ENCODE measurements at regions not wholly inside any gene's neighbourhood (a gene's known extent, or its start where the extent isn't known, plus 50 kb on each side); places are given as distances from the start of the nearest gene placed in this dataset.

DNA sequence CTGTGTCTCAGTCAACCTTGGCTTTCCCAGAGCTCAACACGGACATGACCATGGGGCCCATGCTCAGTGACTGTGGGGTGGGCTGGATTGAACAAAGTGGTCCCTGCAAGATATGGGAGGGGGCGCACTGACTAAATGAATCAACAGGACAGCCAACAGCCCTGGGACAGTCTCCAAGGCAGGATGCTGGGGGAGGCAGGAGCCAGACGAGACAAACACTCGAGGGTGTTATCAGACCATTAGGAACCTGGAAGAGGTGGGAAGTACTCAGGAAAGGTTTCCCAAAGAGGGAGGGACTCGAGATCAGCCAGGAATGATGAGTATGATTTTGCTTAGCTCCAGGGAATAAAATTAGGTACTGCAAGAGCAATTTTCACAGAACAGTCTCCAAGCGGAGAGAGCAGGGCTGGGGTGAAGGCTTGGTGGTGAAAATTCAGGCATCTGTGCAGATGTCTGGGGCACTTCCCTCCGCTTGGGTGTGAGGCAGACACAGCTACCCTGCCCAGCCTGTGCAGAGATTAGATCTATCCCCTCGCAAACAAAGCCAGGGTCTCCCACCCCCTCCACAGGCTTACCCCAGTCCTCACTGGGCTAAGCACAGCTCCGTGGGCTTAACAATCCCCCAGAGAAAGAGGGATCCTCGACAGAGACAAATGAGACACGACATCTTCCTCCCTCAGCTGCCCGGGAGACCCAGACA lies 261.1 kb upstream of the ZMIZ1 start:
- H3K4me3 ChIP-seq (replicated peaks; ENCODE audit: low read depth, low read length) = no peak overlapping the region
- TF ChIP-seq, protein P1, sequence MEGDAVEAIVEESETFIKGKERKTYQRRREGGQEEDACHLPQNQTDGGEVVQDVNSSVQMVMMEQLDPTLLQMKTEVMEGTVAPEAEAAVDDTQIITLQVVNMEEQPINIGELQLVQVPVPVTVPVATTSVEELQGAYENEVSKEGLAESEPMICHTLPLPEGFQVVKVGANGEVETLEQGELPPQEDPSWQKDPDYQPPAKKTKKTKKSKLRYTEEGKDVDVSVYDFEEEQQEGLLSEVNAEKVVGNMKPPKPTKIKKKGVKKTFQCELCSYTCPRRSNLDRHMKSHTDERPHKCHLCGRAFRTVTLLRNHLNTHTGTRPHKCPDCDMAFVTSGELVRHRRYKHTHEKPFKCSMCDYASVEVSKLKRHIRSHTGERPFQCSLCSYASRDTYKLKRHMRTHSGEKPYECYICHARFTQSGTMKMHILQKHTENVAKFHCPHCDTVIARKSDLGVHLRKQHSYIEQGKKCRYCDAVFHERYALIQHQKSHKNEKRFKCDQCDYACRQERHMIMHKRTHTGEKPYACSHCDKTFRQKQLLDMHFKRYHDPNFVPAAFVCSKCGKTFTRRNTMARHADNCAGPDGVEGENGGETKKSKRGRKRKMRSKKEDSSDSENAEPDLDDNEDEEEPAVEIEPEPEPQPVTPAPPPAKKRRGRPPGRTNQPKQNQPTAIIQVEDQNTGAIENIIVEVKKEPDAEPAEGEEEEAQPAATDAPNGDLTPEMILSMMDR (IDR thresholded peaks at IDR 0.05; ENCODE audit: low read depth, low read length, missing control alignments) = no peak
- no peak for DNase-seq (ENCODE audit: extremely low read depth, low read depth)

DNA sequence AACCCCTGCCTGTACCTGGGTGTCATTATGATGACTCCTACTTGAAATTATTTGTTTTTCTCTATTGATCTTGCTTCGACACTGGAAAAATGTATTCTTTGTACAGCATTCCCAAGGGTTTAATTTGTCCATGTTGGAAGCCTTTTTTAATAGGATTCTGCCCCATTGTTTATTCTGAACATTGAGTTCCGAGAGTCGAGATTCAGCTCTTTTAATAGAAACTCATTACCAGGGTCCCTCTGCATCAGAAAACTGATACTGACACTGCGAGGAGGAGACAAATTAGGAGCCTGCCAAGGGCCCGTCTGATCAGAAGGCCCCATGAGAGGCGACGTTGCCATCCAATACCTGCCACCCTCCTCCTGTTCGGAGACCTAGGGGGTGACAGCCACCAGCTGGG lies 260.5 kb upstream of the ZMIZ1 start:
- H3K4me3 ChIP-seq (replicated peaks; ENCODE audit: low read depth, low read length) = no peak overlapping the region
- TF ChIP-seq, protein P1 (IDR thresholded peaks at IDR 0.05; ENCODE audit: low read depth, low read length, missing control alignments) = no peak
- DNase-seq (ENCODE audit: extremely low read depth, low read depth) = no peak

DNA sequence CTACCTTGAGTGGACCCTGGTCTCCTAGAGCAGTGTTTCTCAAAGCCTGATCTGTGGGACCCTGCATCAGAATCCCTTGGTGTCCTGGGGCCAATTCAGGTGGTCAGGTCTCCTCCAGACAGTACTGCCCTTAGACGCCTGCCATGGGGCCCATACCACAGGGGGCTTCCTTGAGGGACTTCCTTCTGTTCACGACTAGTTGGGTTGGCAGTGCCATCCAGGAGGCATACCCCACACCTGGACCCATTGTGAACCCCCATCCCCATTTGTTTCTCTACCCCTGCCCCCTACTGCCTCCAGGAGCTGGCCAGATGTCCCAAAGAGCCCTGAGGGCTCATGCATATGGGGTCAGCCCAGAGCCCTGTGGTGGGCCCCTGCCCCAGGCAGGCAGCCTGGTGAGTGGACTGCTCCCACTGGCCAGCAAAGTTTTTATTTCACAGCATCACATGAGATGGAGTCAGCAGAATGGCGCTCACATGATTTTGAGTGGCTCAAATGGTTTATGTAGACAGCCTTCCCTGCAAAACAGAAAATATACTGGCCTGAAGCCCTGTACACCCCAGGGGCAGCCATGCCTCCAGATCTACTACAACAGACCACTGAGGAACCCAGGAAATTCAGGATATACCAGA lies 259.9 kb upstream of the ZMIZ1 start:
- TF ChIP-seq, protein P1 (IDR thresholded peaks at IDR 0.05; ENCODE audit: low read depth, low read length, missing control alignments) = no peak
- no peak for DNase-seq (ENCODE audit: extremely low read depth, low read depth)
- H3K4me3 ChIP-seq (replicated peaks; ENCODE audit: low read depth, low read length) = no peak overlapping the region

DNA sequence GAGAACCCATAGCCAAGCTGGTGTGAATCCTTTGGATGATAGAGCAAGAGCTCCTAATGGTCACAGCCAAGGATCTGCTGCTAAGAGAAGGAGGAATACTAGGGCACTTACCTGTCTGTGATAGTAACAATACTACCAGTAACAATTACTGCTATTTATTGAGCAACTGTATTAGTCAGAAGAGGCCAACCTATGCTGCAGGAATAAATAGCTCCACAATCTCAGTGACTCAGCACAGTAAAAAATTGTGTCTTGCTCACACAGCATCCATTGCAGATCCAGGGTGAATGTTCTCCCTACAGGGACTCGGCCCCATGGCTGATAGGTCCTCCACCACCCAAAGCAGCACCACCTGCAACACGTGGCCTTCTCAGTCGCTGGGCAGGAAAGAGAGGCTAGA lies 257.6 kb upstream of the ZMIZ1 start:
- DNase-seq (ENCODE audit: extremely low read depth, low read depth) = no peak
- no peak overlapping the region for H3K4me3 ChIP-seq (replicated peaks; ENCODE audit: low read depth, low read length)
- TF ChIP-seq, protein P1 (IDR thresholded peaks at IDR 0.05; ENCODE audit: low read depth, low read length, missing control alignments) = no peak

DNA sequence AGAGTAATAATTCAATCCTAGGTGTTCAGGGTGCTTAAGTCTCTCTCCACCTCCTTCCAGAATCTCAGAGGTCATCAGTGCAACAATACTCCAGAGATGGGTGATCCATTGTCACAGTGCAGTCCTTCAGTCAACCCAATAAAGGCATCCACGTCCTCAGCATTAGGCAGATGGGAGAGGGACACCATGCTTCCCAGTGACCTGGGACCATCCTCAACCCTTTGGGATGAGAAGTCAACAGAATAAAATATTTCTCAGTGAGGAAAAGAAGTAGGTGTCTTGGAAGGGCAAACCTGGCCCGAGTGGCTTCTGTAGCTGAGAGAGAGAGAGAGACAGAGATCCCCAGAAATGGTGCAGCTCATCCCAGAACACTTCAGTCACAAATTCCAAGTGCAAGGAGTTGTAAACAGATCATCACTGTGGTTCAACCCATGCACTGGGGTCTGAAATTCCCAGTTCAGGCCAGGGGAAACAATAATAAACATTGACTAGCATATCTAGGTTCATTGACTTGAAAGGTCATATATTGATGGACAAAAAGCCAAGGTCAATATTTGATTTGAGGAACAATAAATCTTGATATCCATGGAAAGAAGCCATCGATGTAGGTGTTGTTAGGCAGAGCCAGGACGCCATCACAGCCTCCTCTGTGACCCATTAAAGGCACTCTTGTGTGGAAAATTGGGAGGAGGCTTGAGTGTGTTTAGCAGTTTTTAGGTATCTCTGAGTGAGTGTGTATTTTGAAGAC lies 256.0 kb upstream of the ZMIZ1 start:
- DNase-seq (ENCODE audit: extremely low read depth, low read depth) = no peak
- TF ChIP-seq, protein P1 (IDR thresholded peaks at IDR 0.05; ENCODE audit: low read depth, low read length, missing control alignments) = no peak
- no peak overlapping the region for H3K4me3 ChIP-seq (replicated peaks; ENCODE audit: low read depth, low read length)

DNA sequence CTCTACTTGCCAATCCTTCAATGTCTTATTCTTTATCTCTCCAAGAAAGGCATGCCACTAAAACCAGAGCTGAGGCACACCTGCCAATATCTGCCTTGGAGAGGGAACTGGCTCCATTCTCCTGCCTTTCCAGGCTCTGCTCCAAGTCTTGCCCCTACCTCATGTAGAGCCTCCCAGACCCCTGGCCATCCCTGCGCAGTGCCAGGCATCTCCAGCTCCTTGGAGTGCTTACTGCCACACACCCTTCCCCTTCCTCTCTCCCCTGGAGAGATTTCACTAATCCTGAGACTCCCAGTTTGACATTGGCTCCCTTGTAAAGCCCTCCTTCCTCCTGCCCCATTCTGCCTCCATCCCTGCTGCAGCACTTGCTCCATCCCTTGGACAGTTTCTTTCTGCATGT lies 255.2 kb upstream of the ZMIZ1 start:
- no peak for DNase-seq (ENCODE audit: extremely low read depth, low read depth)
- no peak overlapping the region for H3K4me3 ChIP-seq (replicated peaks; ENCODE audit: low read depth, low read length)
- TF ChIP-seq, protein P1 (IDR thresholded peaks at IDR 0.05; ENCODE audit: low read depth, low read length, missing control alignments) = no peak
